H1 (cell line): ENCODE measurements at regions not wholly inside any gene's neighbourhood (a gene's known extent, or its start where the extent isn't known, plus 50 kb on each side); places are given as distances from the start of the nearest gene placed in this dataset.

ENCODE experiments used
- CTCF ChIA-PET: fragments of 300-600 bp; sonication (Branson Sonifier 250); formaldehyde crosslinking; loops from one replicate; lab custom pipeline; 2021; ENCODE audit not compliant: partially characterized antibody; lab: Charles Lee
- POLR2A ChIA-PET: fragments of 300-600 bp; sonication (Branson Sonifier 250); formaldehyde crosslinking; loops from one replicate; lab custom pipeline; 2021; ENCODE audit warnings: inconsistent platforms; ENCODE audit not compliant: partially characterized antibody; lab: Charles Lee
- DNase-seq, 2 experiments: peaks; one replicate each; pipeline versions ENCODE4 v3.0.0 to v3.0.0-alpha.2; 2010 to 2022; ENCODE audit warnings: low spot score in 2 of 2, low read depth in 1 of 2, mixed read lengths in 1 of 2
- FAIRE-seq: peaks from 2 replicates; lab custom pipeline; 2011; peaks lifted over from hg19 to GRCh38; lab: Jason Lieb, UNC
- H2AFZ ChIP-seq: 2 replicates; pipeline ENCODE4 v1.8.1; 2012; ENCODE audit warnings: low read length, inconsistent platforms
- H2AK5ac ChIP-seq: 2 replicates; pipeline ENCODE4 v1.6.1; 2013; ENCODE audit warnings: low read depth, low read length
- H2BK120ac ChIP-seq: replicated peaks from 2 replicates; pipeline ENCODE3; 2013; ENCODE audit warnings: low read depth, low read length, inconsistent platforms
- H2BK12ac ChIP-seq: 2 replicates; pipeline ENCODE4 v1.6.1; 2013; ENCODE audit warnings: low read depth, low read length
- H2BK15ac ChIP-seq: 2 replicates; pipeline ENCODE4 v1.6.1; 2013; ENCODE audit warnings: low read length
- H2BK20ac ChIP-seq: 2 replicates; pipeline ENCODE4 v1.6.1; 2013; ENCODE audit warnings: low read length
- H2BK5ac ChIP-seq: 2 replicates; pipeline ENCODE4 v1.6.1; 2013; ENCODE audit warnings: low read depth, low read length
- H3K14ac ChIP-seq: 2 replicates; pipeline ENCODE4 v1.6.1; 2013; ENCODE audit warnings: inconsistent platforms; ENCODE audit not compliant: insufficient read length
- H3K18ac ChIP-seq: 2 replicates; pipeline ENCODE4 v1.6.1; 2013; ENCODE audit warnings: low read length; ENCODE audit errors: extremely low read depth
- H3K23ac ChIP-seq: 2 replicates; pipeline ENCODE4 v1.6.1; 2013; ENCODE audit warnings: inconsistent platforms; ENCODE audit not compliant: insufficient read length
- H3K23me2 ChIP-seq: 2 replicates; pipeline ENCODE4 v1.6.1; 2013; ENCODE audit warnings: low read depth, low read length
- H3K27ac ChIP-seq: 2 replicates; pipeline ENCODE4 v1.6.1; 2011; ENCODE audit warnings: low read depth, low read length, inconsistent platforms
- H3K27me3 ChIP-seq, 4 experiments: replicated peaks in 1 of 4; 1 replicate in 1 of 4; 2 replicates in 3 of 4; pipeline versions ENCODE4 v1.6.1 to v1.8.1; 2011 to 2013; ENCODE audit warnings: low read length in 3 of 4, mild to moderate bottlenecking in 3 of 4, inconsistent platforms in 2 of 4, mixed read lengths in 2 of 4, moderate library complexity in 1 of 4; ENCODE audit not compliant: control insufficient read depth in 3 of 4, insufficient read depth in 3 of 4; ENCODE audit errors: extremely low read depth in 1 of 4
- H3K36me3 ChIP-seq, 4 experiments: 2 replicates each; pipeline versions ENCODE4 v1.6.1 to v1.8.1; 2011 to 2013; ENCODE audit warnings: mild to moderate bottlenecking in 4 of 4, low read length in 3 of 4, moderate library complexity in 2 of 4, control low read depth in 1 of 4, inconsistent platforms in 1 of 4; ENCODE audit not compliant: insufficient read depth in 4 of 4, control insufficient read depth in 2 of 4
- H3K4ac ChIP-seq: replicated peaks from 2 replicates; pipeline ENCODE3; 2013; ENCODE audit warnings: low read length, low read depth, mixed read lengths, inconsistent platforms; ENCODE audit not compliant: insufficient read length
- H3K4me1 ChIP-seq, 4 experiments: replicated peaks in 1 of 4; 1 replicate in 1 of 4; 2 replicates in 3 of 4; pipeline versions ENCODE4 v1.6.1 to v1.8.1; 2011 to 2013; ENCODE audit warnings: low read length in 3 of 4, inconsistent platforms in 2 of 4, mixed read lengths in 1 of 4; ENCODE audit not compliant: insufficient read depth in 4 of 4, control insufficient read depth in 3 of 4
- H3K4me2 ChIP-seq, 2 experiments: 2 replicates each; pipeline versions ENCODE4 v1.6.1 to v1.8.1; 2011 to 2013; ENCODE audit warnings: low read depth in 2 of 2, low read length in 2 of 2, control low read depth in 1 of 2, inconsistent platforms in 1 of 2, mild to moderate bottlenecking in 1 of 2; ENCODE audit not compliant: insufficient read depth in 1 of 2
- H3K4me3 ChIP-seq, 4 experiments: fragments of 200-600, 300-600 bp in 1 of 4; sonication (generic), shearing (Covaris generic), sonication (Bioruptor Twin) in 1 of 4; 2 replicates each; pipeline versions ENCODE4 v1.5.1 to v1.8.1; 2011 to 2016; ENCODE audit warnings: low read length in 4 of 4, low read depth in 3 of 4, control low read depth in 2 of 4, inconsistent platforms in 2 of 4, mild to moderate bottlenecking in 2 of 4, mixed read lengths in 1 of 4, moderate library complexity in 1 of 4; ENCODE audit not compliant: insufficient read depth in 2 of 4; ENCODE audit errors: extremely low read depth in 1 of 4
- H3K56ac ChIP-seq: replicated peaks from 2 replicates; pipeline ENCODE3; 2013; ENCODE audit warnings: low read depth, mild to moderate bottlenecking, mixed read lengths, low read length, inconsistent platforms; ENCODE audit not compliant: insufficient read length
- H3K79me1 ChIP-seq: 2 replicates; pipeline ENCODE4 v1.6.1; 2013; ENCODE audit warnings: low read depth, low read length, control low read depth
- H3K79me2 ChIP-seq, 2 experiments: 2 replicates each; pipeline versions ENCODE4 v1.6.1 to v1.8.1; 2012 to 2013; ENCODE audit warnings: low read length in 2 of 2, mild to moderate bottlenecking in 2 of 2, inconsistent platforms in 1 of 2; ENCODE audit not compliant: insufficient read depth in 2 of 2, control insufficient read depth in 1 of 2
- H3K9ac ChIP-seq, 4 experiments: replicated peaks in 1 of 4; 1 replicate in 1 of 4; 2 replicates in 3 of 4; pipeline versions ENCODE4 v1.6.1 to v1.8.1; 2011 to 2013; ENCODE audit warnings: low read depth in 3 of 4, low read length in 3 of 4, control low read depth in 2 of 4, mild to moderate bottlenecking in 2 of 4, moderate library complexity in 2 of 4, inconsistent platforms in 1 of 4; ENCODE audit errors: extremely low read depth in 1 of 4
- H3K9me3 ChIP-seq, 2 experiments: 2 replicates each; pipeline versions ENCODE4 v1.6.1 to v1.8.1; 2012 to 2013; ENCODE audit warnings: mild to moderate bottlenecking in 2 of 2, moderate library complexity in 2 of 2, control low read depth in 1 of 2, inconsistent platforms in 1 of 2, low read depth in 1 of 2, low read length in 1 of 2, mixed read lengths in 1 of 2; ENCODE audit not compliant: insufficient read depth in 2 of 2
- H4K20me1 ChIP-seq, 2 experiments: replicated peaks in 1 of 2; 2 replicates each; pipeline versions ENCODE3 to v1.8.1; 2011 to 2013; ENCODE audit warnings: inconsistent platforms in 2 of 2, low read length in 2 of 2, mild to moderate bottlenecking in 1 of 2; ENCODE audit not compliant: insufficient read depth in 2 of 2, control insufficient read depth in 1 of 2
- H4K5ac ChIP-seq: 2 replicates; pipeline ENCODE4 v1.6.1; 2013; ENCODE audit warnings: low read length, low read depth, mixed read lengths, inconsistent platforms; ENCODE audit not compliant: insufficient read length
- H4K8ac ChIP-seq: 2 replicates; pipeline ENCODE4 v1.8.0; 2013; ENCODE audit warnings: mild to moderate bottlenecking, moderate library complexity, low read length, inconsistent platforms; ENCODE audit not compliant: insufficient read depth; ENCODE audit errors: extremely low read depth
- H4K91ac ChIP-seq: replicated peaks from 2 replicates; pipeline ENCODE3; 2013; ENCODE audit warnings: low read length, mixed read lengths, inconsistent platforms; ENCODE audit not compliant: insufficient read length
- BCL11A ChIP-seq, 2 experiments: IDR thresholded peaks; one replicate each; pipeline ENCODE4 v1.6.1; 2011; ENCODE audit warnings: low read depth in 2 of 2, low read length in 2 of 2, mild to moderate bottlenecking in 2 of 2
- EZH2 ChIP-seq: fragments of 200-600 bp; sonication (generic); IDR thresholded peaks from 2 replicates; pipeline ENCODE4 v1.7.1; 2012; ENCODE audit warnings: low read depth, mild to moderate bottlenecking, moderate library complexity, low read length, inconsistent platforms; ENCODE audit not compliant: severe bottlenecking
- HDAC2 ChIP-seq, 2 experiments: fragments of 300-600 bp in 1 of 2; sonication (generic) in 1 of 2; IDR thresholded peaks; 2 replicates each; pipeline ENCODE4 v1.6.1; 2011 to 2012; ENCODE audit warnings: low read depth in 2 of 2, low read length in 2 of 2, mild to moderate bottlenecking in 2 of 2, moderate library complexity in 2 of 2, borderline replicate concordance in 1 of 2, inconsistent platforms in 1 of 2
- KDM5A ChIP-seq: fragments of 200-600 bp; IDR thresholded peaks from 2 replicates; pipeline ENCODE4 v1.7.1; 2012; ENCODE audit warnings: mild to moderate bottlenecking, low read length, inconsistent platforms, mixed read lengths
- MAFK ChIP-seq: IDR thresholded peaks from 2 replicates; pipeline ENCODE4 v1.6.1; 2012; ENCODE audit warnings: low read depth, mild to moderate bottlenecking, improper control_type of control experiment, low read length
- RAD21 ChIP-seq, 2 experiments: IDR thresholded peaks in 1 of 2; conservative IDR thresholded peaks in 1 of 2; 2 replicates each; pipeline ENCODE4 v1.6.1; 2011; ENCODE audit warnings: low read depth in 2 of 2, low read length in 2 of 2, improper control_type of control experiment in 1 of 2, inconsistent platforms in 1 of 2, mild to moderate bottlenecking in 1 of 2, moderate library complexity in 1 of 2
- SIX5 ChIP-seq: IDR thresholded peaks from 2 replicates; pipeline ENCODE4 v1.6.1; 2011; ENCODE audit warnings: mild to moderate bottlenecking, low read depth, low read length
- SP4 ChIP-seq: IDR thresholded peaks from 2 replicates; pipeline ENCODE4 v1.6.1; 2012; ENCODE audit warnings: low read length, inconsistent platforms
- SRF ChIP-seq: IDR thresholded peaks from 2 replicates; pipeline ENCODE4 v1.6.1; 2011; ENCODE audit warnings: mild to moderate bottlenecking, low read depth, low read length, moderate library complexity
- WGBS, 2 experiments: shearing (Covaris generic) in 1 of 2; methylation state at CpG; one replicate each; pipeline versions ENCODE4 v1.1.6 to v1.1.7; 2013 to 2015; ENCODE audit warnings: low lambda C conversion rate in 2 of 2, mixed read lengths in 2 of 2, inconsistent platforms in 1 of 2, low coverage in 1 of 2, missing lambda C conversion rate in 1 of 2; ENCODE audit not compliant: insufficient replicate concordance in 2 of 2, insufficient coverage in 1 of 2, insufficient read length in 1 of 2; ENCODE audit errors: extremely low coverage in 1 of 2, missing lambda C conversion rate in 1 of 2; 5-methylcytosine and 5-hydroxymethylcytosine counted together

DNA sequence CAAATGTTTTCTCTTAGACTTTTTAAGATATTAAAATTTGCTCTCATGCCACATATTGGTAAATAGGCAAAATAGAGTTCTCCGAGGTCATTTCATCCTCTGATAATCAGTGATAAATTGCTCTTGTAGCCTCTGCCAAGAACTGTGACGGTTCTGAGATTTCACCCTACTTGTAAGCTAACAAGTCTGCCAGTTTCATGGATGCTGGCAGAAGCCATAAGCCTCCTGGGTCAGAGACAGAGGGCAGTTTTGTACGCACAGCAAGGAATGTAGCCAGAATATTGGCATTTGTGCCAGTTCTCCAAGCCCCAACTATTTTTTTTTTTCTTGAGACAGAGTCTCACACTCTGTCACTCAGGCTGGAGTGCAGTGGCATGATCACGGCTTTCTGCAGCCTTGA, 945.0 kb upstream of the WWC1 start:
- no peaks in the 10 kb centered on the region for H3K27me3 ChIP-seq
- H3K79me1 ChIP-seq = no peaks in the 10 kb centered on the region
- no peak overlapping the region for H2AK5ac ChIP-seq
- no peaks in the 10 kb centered on the region for H4K20me1 ChIP-seq
- no peak overlapping the region for H3K4ac ChIP-seq
- no peak overlapping the region for H3K23ac ChIP-seq
- H4K91ac ChIP-seq = no peak overlapping the region
- peak overlapping the region; percentile 72; the same call in 1 of the 2 replicates for H2AFZ ChIP-seq
- H3K56ac ChIP-seq = no peak overlapping the region
- ChIA-PET CTCF (interaction anchor here (1.0 to 1.9 kb wide), 5 partner anchors 9 to 26 kb away, joined by 3 to 5 read pairs (median 3); no protein-coding TSS in a partner anchor), POLR2A (interaction anchor here (0.8 kb wide), 1 partner anchor 37 kb away, joined by 3 read pairs; no protein-coding TSS in a partner anchor)
- no peak for DNase-seq
- H3K9me3 ChIP-seq = no peaks in the 10 kb centered on the region
- H3K4me2 ChIP-seq = no peak overlapping the region
- H2BK12ac ChIP-seq = no peak overlapping the region
- H2BK5ac ChIP-seq = no peak overlapping the region
- no peak overlapping the region for H3K14ac ChIP-seq
- H3K27ac ChIP-seq = no peak overlapping the region
- H3K4me3 ChIP-seq = no peak overlapping the region
- FAIRE-seq = no peak
- no peaks in the 10 kb centered on the region for H3K23me2 ChIP-seq
- 92% methylated on average over 4 of the region's 4 CpGs; no CpG with 5 or more reads in 1 of the 2 experiments for WGBS, 2 experiments
- H3K79me2 ChIP-seq = no peaks in the 10 kb centered on the region
- no peak overlapping the region for H2BK120ac ChIP-seq
- H2BK15ac ChIP-seq = no peak overlapping the region
- TF ChIP-seq SIX5 (no peak), SP4 (no peak), HDAC2 (IDR thresholded peaks at IDR 0.05; ENCODE audit: borderline replicate concordance in 1 of 2, low read depth in 2 of 2, low read length in 2 of 2) (no peak), BCL11A (IDR thresholded peaks at IDR 0.05; ENCODE audit: low read depth in 2 of 2, low read length in 2 of 2) (no peak), RAD21 (IDR thresholded peaks at IDR 0.05 in 1 of 2, conservative IDR thresholded peaks at IDR 0.05 in 1 of 2; ENCODE audit: low read depth in 2 of 2, low read length in 2 of 2) (no peak), EZH2 (no peak), MAFK (no peak), SRF (no peak), KDM5A (no peak)
- H3K36me3 ChIP-seq = no peaks in the 10 kb centered on the region
- no peak overlapping the region for H4K8ac ChIP-seq
- no peak overlapping the region for H3K18ac ChIP-seq
- H4K5ac ChIP-seq = no peak overlapping the region
- no peak overlapping the region for H3K9ac ChIP-seq
- H2BK20ac ChIP-seq = no peak overlapping the region
- no peaks in the 10 kb centered on the region for H3K4me1 ChIP-seq
